Endothelial cell (in vitro differentiated cells): ENCODE measurements at regions not wholly inside any gene's neighbourhood (a gene's known extent, or its start where the extent isn't known, plus 50 kb on each side); places are given as distances from the start of the nearest gene placed in this dataset.

Experiments used
- DNase-seq: peaks from one replicate; pipeline ENCODE4 v3.0.0; 2021; ENCODE audit warnings: low spot score
- H3K27ac Mint-ChIP-seq: one replicate; pipeline ENCODE4 v1.8.0; 2021; ENCODE audit warnings: mixed read lengths, inconsistent platforms; ENCODE audit not compliant: unreplicated experiment
- H3K27me3 Mint-ChIP-seq: one replicate; pipeline ENCODE4 v1.8.0; 2021; ENCODE audit warnings: mild to moderate bottlenecking, moderate library complexity, mixed read lengths, inconsistent platforms; ENCODE audit not compliant: unreplicated experiment
- H3K36me3 Mint-ChIP-seq: one replicate; pipeline ENCODE4 v1.8.0; 2021; ENCODE audit warnings: mild to moderate bottlenecking, low read depth, mixed read lengths, inconsistent platforms; ENCODE audit not compliant: unreplicated experiment
- H3K4me1 Mint-ChIP-seq: one replicate; pipeline ENCODE4 v1.8.0; 2021; ENCODE audit warnings: mild to moderate bottlenecking, mixed read lengths, inconsistent platforms; ENCODE audit not compliant: unreplicated experiment
- H3K4me3 Mint-ChIP-seq: one replicate; pipeline ENCODE4 v1.8.0; 2021; ENCODE audit warnings: mild to moderate bottlenecking, mixed read lengths, inconsistent platforms; ENCODE audit not compliant: unreplicated experiment
- H3K9me3 Mint-ChIP-seq: one replicate; pipeline ENCODE4 v1.8.0; 2021; ENCODE audit warnings: mixed read lengths, inconsistent platforms; ENCODE audit not compliant: unreplicated experiment
- CTCF ChIP-seq: fragments of 200-600 bp; sonication (generic); IDR thresholded peaks from one replicate; pipeline ENCODE4 v1.5.0; 2021; ENCODE audit warnings: antibody characterized with exemption; ENCODE audit not compliant: unreplicated experiment

- Mint-ChIP-seq H3K4me3 (no peak overlapping the region), H3K36me3 (no peaks in the 10 kb centered on the region), H3K9me3 (no peaks in the 10 kb centered on the region), H3K4me1 (peaks cover 3% of the 10 kb centered on the region), H3K27ac (no peak overlapping the region), H3K27me3 (no peaks in the 10 kb centered on the region)
- TF ChIP-seq CTCF: no peak
- DNase-seq: no peak
Measured at GRCh38 chr1:195236991-195237889, 1371.0 kb downstream of the KCNT2 start.

DNA sequence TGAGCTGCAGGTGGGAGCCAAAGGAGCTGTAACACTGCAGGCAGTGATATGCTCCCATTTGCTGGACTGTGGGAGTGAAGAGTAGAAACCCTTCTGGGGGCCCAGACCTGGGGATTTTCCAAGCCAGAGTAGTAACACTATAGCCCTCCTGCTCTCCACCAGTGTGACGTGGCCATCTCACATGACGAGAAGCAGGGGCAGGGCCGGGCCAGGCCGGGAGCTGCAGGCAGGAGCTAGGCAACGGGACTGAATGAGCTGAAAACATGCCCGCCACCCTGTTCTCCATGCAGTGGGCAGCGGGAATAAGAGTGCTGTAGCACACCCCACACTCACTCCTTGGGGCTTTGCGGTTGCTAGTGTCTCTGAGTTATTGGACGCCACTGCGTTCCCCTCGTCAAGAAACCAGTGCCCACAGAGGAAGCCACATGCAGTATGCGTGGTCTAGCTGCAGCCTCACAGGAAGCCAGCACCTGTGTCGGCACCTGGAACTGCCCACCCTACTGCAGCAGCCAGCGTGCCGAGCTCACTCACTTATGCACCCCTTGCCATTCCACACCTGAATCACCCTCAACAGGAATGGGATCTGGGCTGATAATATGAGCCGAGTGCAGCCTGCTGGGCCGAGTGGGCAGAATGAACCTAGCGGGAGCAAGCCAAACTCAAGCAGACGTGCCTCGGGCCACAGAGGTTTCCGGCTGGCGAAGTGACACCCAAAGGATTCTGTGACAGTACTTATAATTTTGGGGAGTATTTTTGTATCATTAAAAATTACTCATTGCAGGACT lies 1389.6 kb downstream of the KCNT2 start:
- H3K4me3 Mint-ChIP-seq: no peak overlapping the region
- H3K9me3 Mint-ChIP-seq: no peaks in the 10 kb centered on the region

GRCh38 chr1:195202241-195202640 lies 1406.0 kb downstream of the KCNT2 start:
- Mint-ChIP-seq H3K4me3 (no peak overlapping the region), H3K36me3 (no peaks in the 10 kb centered on the region), H3K4me1 (no peaks in the 10 kb centered on the region), H3K9me3 (no peaks in the 10 kb centered on the region), H3K27me3 (no peaks in the 10 kb centered on the region), H3K27ac (no peak overlapping the region)
- DNase-seq: no peak
- no peak for TF ChIP-seq CTCF

More for the DNA sequence above, 1389.6 kb downstream of the KCNT2 start:
- no peak for TF ChIP-seq CTCF
- H3K27me3 Mint-ChIP-seq: no peaks in the 10 kb centered on the region
- no peaks in the 10 kb centered on the region for H3K36me3 Mint-ChIP-seq
- H3K27ac Mint-ChIP-seq: no peak overlapping the region
- H3K4me1 Mint-ChIP-seq: no peaks in the 10 kb centered on the region
- no peak for DNase-seq

DNA sequence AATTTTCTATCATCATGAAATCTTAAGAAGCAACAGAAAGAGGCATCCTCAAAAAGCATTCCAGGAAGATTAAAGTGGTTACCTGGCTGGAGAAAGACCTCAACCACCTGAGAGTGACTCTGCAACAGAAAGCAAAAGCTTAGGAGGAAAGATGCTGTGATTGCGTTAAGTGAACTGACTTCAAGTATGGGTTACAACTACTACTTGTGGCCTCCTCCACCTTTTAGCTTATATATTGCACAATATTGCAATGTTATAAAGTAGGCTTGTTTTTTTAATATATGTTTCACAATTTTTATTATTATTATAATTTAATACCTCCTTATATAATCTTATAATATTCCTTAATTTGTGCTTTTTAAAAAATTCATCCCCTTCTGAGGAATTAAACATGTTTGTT lies 1407.5 kb downstream of the KCNT2 start:
- Mint-ChIP-seq H3K27me3 (no peaks in the 10 kb centered on the region), H3K36me3 (no peaks in the 10 kb centered on the region), H3K27ac (no peak overlapping the region), H3K4me3 (no peak overlapping the region), H3K9me3 (no peaks in the 10 kb centered on the region), H3K4me1 (no peaks in the 10 kb centered on the region)
- TF ChIP-seq CTCF: no peak
- DNase-seq: no peak

GRCh38 chr1:195197116-195197515 lies 1411.1 kb downstream of the KCNT2 start:
- Mint-ChIP-seq H3K9me3 (no peaks in the 10 kb centered on the region), H3K4me1 (no peaks in the 10 kb centered on the region), H3K27ac (no peak overlapping the region), H3K36me3 (no peaks in the 10 kb centered on the region), H3K4me3 (no peak overlapping the region), H3K27me3 (no peaks in the 10 kb centered on the region)
- DNase-seq: no peak
- TF ChIP-seq CTCF: no peak
